HG03039 (cell line): ENCODE measurements at regions not wholly inside any gene's neighbourhood (a gene's known extent, or its start where the extent isn't known, plus 50 kb on each side); places are given as distances from the start of the nearest gene placed in this dataset.
"Not testable (repeated sequence)": the region's sequence is repeated elsewhere in the genome, so short reads cannot be mapped to it uniquely, and the experiment has no call there.

ENCODE experiments used
- ATAC-seq: cut with Tn5 transposase; IDR thresholded peaks from one replicate; pipeline ENCODE4 v1.9.1; 2021; ENCODE audit warnings: mild to moderate bottlenecking, moderate library complexity; ENCODE audit not compliant: unreplicated experiment

- ATAC-seq = no peak
Observed at GRCh38 chr6:135604035-135604860, 106.7 kb upstream of the AHI1 start.

- ATAC-seq = no peak
Observed at GRCh38 chr6:135605278-135605790, 107.8 kb upstream of the AHI1 start.

GRCh38 chr6:135606392-135606791, 108.9 kb upstream of the AHI1 start:
- ATAC-seq = no peak

GRCh38 chr6:135608031-135608430, 110.5 kb upstream of the AHI1 start:
- no peak for ATAC-seq

- ATAC-seq = not testable (repeated sequence)
Observed at GRCh38 chr6:135610192-135610591, 112.7 kb upstream of the AHI1 start.

GRCh38 chr6:135616655-135617054, 119.1 kb upstream of the AHI1 start:
- ATAC-seq = no peak

- no peak for ATAC-seq
Observed at GRCh38 chr6:135617222-135617621, 119.7 kb upstream of the AHI1 start.

GRCh38 chr6:135622081-135622480, 124.5 kb upstream of the AHI1 start:
- ATAC-seq = no peak

GRCh38 chr6:135623979-135624378, 126.4 kb upstream of the AHI1 start:
- no peak for ATAC-seq

GRCh38 chr6:135624402-135625295, 127.1 kb upstream of the AHI1 start:
- ATAC-seq = no peak

- ATAC-seq = not testable (repeated sequence)
Observed at GRCh38 chr6:135626001-135626400, 128.5 kb upstream of the AHI1 start.

GRCh38 chr6:135627092-135627715, 129.7 kb upstream of the AHI1 start:
- no peak for ATAC-seq

GRCh38 chr6:135630789-135631376, 133.3 kb upstream of the AHI1 start:
- no peak for ATAC-seq

- ATAC-seq = no peak
Observed at GRCh38 chr6:135631821-135632220, 134.3 kb upstream of the AHI1 start.

- ATAC-seq = no peak
Observed at GRCh38 chr6:135633573-135633972, 136.0 kb upstream of the AHI1 start.

GRCh38 chr6:135637701-135638100, 140.2 kb upstream of the AHI1 start:
- ATAC-seq = no peak

GRCh38 chr6:135638108-135638507, 140.6 kb upstream of the AHI1 start:
- ATAC-seq = no peak

- no peak for ATAC-seq
Observed at GRCh38 chr6:135640048-135640447, 142.5 kb upstream of the AHI1 start.

- peak; percentile 68 for ATAC-seq
Observed at GRCh38 chr6:135640449-135641111, 143.0 kb upstream of the AHI1 start.

- no peak for ATAC-seq
Observed at GRCh38 chr6:135642912-135643311, 145.4 kb upstream of the AHI1 start.
